RWPE1 (cell line): ENCODE measurements at regions not wholly inside any gene's neighbourhood (a gene's known extent, or its start where the extent isn't known, plus 50 kb on each side); places are given as distances from the start of the nearest gene placed in this dataset.

ENCODE experiments used
- CTCF ChIA-PET: fragments of 350-600 bp; sonication (Branson Sonifier 250); formaldehyde crosslinking; extraction: SDS; loops from one replicate; lab custom pipeline; 2021; lab: Yijun Ruan, JAX
- POLR2A ChIA-PET: fragments of 400-600 bp; formaldehyde crosslinking; extraction: SDS; loops from one replicate; lab custom pipeline; 2020; ENCODE audit warnings: antibody characterized with exemption; ENCODE audit not compliant: low non-redundant PET; lab: Yijun Ruan, JAX
- DNase-seq: peaks from one replicate; pipeline ENCODE4 v3.0.0; 2012; ENCODE audit warnings: low spot score
- H3K27ac ChIP-seq: fragments of 450-650 bp; 2 replicates; pipeline ENCODE4 v1.5.1; 2017
- TF ChIP-seq, protein P1 (sequence below): fragments of 450-650 bp; conservative IDR thresholded peaks from 2 replicates; pipeline ENCODE4 v1.5.1; 2017; ENCODE audit warnings: low read depth, mild to moderate bottlenecking

DNA sequence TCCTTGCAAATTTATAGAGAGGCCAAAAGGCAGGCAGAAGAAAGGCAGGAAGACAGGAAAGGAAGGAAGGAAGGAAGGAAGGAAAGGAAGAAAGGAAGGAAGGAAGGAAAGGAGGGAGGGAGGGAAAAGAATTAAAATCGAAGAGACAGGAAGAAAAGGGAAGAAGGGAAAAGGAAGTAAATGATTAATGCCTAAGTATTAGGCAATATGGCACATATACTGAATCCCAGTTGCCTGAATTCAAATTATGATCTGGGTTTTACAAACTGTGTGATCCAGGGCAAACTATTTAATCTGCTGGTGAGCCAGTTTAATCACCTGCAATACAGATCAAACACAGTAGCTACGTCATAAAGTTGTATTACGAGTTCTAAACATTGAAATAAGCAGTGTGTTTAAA, 983.6 kb downstream of the FLRT2 start:
- H3K27ac ChIP-seq = no peak overlapping the region
- DNase-seq = no peak
- TF ChIP-seq, protein P1, sequence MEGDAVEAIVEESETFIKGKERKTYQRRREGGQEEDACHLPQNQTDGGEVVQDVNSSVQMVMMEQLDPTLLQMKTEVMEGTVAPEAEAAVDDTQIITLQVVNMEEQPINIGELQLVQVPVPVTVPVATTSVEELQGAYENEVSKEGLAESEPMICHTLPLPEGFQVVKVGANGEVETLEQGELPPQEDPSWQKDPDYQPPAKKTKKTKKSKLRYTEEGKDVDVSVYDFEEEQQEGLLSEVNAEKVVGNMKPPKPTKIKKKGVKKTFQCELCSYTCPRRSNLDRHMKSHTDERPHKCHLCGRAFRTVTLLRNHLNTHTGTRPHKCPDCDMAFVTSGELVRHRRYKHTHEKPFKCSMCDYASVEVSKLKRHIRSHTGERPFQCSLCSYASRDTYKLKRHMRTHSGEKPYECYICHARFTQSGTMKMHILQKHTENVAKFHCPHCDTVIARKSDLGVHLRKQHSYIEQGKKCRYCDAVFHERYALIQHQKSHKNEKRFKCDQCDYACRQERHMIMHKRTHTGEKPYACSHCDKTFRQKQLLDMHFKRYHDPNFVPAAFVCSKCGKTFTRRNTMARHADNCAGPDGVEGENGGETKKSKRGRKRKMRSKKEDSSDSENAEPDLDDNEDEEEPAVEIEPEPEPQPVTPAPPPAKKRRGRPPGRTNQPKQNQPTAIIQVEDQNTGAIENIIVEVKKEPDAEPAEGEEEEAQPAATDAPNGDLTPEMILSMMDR = no peak
- ChIA-PET CTCF (no interaction called here), POLR2A (no interaction called here)

DNA sequence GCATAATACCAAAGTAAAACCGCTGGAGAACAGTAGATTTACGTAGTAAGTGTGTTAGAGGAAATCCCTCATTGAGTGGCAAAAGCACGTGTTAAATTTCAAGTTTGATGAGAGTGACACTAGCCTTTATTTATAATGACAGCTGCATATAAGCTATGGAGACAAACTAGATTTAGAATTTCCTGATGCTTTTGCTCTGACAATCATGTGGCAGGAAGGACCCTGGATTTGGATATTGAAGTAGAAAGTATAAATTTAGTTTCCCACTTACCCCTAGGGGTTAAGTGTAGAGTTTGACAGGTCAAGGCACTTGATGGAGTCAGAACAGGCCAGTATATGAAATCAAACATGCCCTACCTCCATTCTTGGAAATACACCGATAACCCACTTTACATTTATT, 983.1 kb downstream of the FLRT2 start:
- DNase-seq = no peak
- no peak overlapping the region for H3K27ac ChIP-seq
- CTCF ChIA-PET = interaction anchor here (0.7 kb wide), 1 partner anchor 1833 kb away, joined by 4 read pairs; no protein-coding TSS in a partner anchor
- TF ChIP-seq, protein P1 = no peak
- POLR2A ChIA-PET = no interaction called here

DNA sequence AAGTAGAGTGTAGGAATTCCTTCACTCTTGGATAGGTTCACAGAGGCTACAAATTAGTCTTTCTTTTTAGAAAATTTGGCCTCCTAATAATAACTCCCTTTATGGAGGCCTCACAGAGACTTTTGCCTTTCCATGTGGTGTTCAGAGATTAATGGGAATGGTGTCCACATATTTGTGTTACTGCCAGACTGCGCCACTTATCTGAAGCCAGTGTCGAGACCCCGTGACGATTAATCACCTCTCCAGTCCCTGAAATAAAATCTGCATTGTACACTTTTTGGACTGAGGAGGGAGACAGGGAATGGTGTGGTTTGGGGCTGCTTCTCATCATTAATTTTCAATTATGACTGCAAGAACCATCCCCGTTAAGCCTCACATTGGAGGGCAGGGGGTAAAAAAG, 980.5 kb downstream of the FLRT2 start:
- ChIA-PET POLR2A (no interaction called here), CTCF (no interaction called here)
- TF ChIP-seq, protein P1 = no peak
- DNase-seq = no peak
- no peak overlapping the region for H3K27ac ChIP-seq

DNA sequence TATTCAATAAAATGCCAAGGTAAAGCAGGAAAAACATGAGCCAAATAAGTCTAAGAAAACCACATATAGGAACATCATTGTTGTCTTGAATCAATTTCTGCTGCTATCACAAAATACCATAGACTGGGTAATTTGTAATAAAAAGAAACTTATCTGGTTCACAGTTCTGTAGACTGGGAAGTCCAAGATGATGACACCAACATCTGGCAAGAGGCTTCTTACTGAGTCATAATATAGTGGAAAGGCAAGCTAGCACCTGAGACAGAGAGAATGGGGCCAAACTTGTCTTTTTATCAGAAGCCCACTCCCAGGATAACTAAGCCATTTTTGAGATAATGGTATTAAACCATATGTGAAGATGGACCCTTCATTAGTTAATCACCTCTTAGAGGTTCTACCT, 975.9 kb downstream of the FLRT2 start:
- POLR2A ChIA-PET = no interaction called here
- TF ChIP-seq, protein P1 = no peak

DNA sequence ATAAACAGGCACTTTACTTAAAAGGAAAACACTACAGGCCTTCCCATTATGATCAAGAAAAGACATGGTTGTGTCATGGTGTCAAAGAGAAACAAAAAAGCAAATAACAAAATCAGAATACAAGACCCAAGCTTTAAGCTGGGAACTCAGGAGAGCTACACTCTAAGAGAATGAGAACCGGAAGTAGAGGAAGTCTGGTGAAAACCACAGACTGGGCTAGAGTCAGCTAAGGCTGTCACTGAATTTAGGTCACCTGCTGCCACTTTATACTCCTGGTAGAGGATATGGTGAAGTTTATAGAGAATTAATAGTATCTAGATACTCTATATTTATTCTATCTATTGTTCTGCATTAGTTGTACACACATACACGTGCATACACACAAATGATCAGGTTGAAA, 971.7 kb downstream of the FLRT2 start:
- ChIA-PET POLR2A (no interaction called here), CTCF (no interaction called here)
- TF ChIP-seq, protein P1 = no peak
- no peak overlapping the region for H3K27ac ChIP-seq
- DNase-seq = no peak

More for the DNA sequence above, 975.9 kb downstream of the FLRT2 start:
- no peak overlapping the region for H3K27ac ChIP-seq
- CTCF ChIA-PET = interaction anchor here (0.7 kb wide), 1 partner anchor 10 kb away, joined by 6 read pairs; no protein-coding TSS in a partner anchor
- DNase-seq = no peak

DNA sequence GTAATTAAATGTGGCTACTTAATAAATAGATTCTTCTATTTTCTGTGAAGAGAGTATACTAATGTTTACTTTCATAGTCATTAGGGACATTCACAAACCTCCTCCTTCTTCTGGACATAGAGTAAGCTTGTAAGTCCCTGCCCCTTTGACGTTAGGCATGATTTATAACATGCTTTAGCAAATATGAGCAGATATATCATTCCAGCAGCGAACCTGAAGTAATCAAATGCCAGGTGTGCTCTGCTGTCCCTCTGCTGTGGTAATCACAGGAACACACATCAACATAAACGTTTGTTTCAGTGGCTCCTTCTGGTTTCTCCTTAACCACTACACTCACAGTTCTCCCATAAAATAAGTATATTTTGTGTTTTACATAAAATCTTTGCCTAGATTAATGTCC, 961.8 kb downstream of the FLRT2 start:
- ChIA-PET CTCF (no interaction called here), POLR2A (no interaction called here)
- no peak for DNase-seq
- no peak overlapping the region for H3K27ac ChIP-seq
- TF ChIP-seq, protein P1 = no peak
